ENCODE measurements at regions not wholly inside any gene's neighbourhood (a gene's known extent, or its start where the extent isn't known, plus 50 kb on each side); places are given as distances from the start of the nearest gene placed in this dataset.

DNA sequence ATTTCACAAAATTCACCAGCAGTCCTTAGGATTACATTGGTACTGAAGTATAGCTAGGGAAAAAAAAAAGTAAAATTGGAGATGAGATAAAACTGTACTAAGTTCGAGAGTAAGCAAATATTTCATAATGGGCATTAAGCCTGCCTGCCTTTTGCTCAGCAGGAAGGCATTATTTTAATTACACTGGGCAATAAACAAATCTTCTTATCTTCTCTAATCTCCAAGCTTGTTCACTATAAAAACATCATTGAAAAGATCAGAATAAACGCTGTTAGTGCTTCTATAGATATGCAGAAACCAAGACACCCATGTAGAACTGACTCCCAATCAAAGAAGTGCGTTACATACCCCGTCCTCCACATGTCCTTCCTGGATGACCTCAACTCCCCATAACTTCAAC lies 174.2 kb upstream of the CHODL start:
- no peak overlapping the region for H3K4me3 Mint-ChIP-seq (ENCODE audit: low read depth)
- intact Hi-C loops (cut with micrococcal nuclease) = no loop called here
- H3K27ac Mint-ChIP-seq = no peak overlapping the region
- H3K36me3 Mint-ChIP-seq (ENCODE audit: low read depth) = no peaks in the 10 kb centered on the region
- H3K4me1 Mint-ChIP-seq (ENCODE audit: low read depth) = no peaks in the 10 kb centered on the region
- no peak for DNase-seq (ENCODE audit: low spot score)
- peaks cover 3% of the 10 kb centered on the region for H3K9me3 Mint-ChIP-seq
- no peaks in the 10 kb centered on the region for H3K27me3 Mint-ChIP-seq (ENCODE audit: low read depth)

GRCh38 chr21:18069875-18070274 lies 174.8 kb upstream of the CHODL start:
- DNase-seq (ENCODE audit: low spot score) = no peak
- Mint-ChIP-seq H3K36me3 (ENCODE audit: low read depth) (no peaks in the 10 kb centered on the region), H3K27me3 (ENCODE audit: low read depth) (no peaks in the 10 kb centered on the region), H3K4me1 (ENCODE audit: low read depth) (no peaks in the 10 kb centered on the region), H3K9me3 (peaks cover 3% of the 10 kb centered on the region), H3K27ac (no peak overlapping the region), H3K4me3 (ENCODE audit: low read depth) (no peak overlapping the region)
- intact Hi-C loops (cut with micrococcal nuclease) = no loop called here

- Mint-ChIP-seq H3K27me3 (ENCODE audit: low read depth) (no peaks in the 10 kb centered on the region), H3K4me3 (ENCODE audit: low read depth) (no peak overlapping the region), H3K4me1 (ENCODE audit: low read depth) (no peaks in the 10 kb centered on the region), H3K36me3 (ENCODE audit: low read depth) (no peaks in the 10 kb centered on the region), H3K9me3 (peaks cover 4% of the 10 kb centered on the region), H3K27ac (no peak overlapping the region)
- intact Hi-C loops (cut with micrococcal nuclease) = no loop called here
- no peak for DNase-seq (ENCODE audit: low spot score)
These were observed 184.2 kb upstream of the CHODL start for GRCh38 chr21:18060402-18060801.

- intact Hi-C loops (cut with micrococcal nuclease) = no loop called here
- DNase-seq (ENCODE audit: low spot score) = no peak
- no peaks in the 10 kb centered on the region for H3K36me3 Mint-ChIP-seq (ENCODE audit: low read depth)
- no peak overlapping the region for H3K4me3 Mint-ChIP-seq (ENCODE audit: low read depth)
- peaks cover 4% of the 10 kb centered on the region for H3K9me3 Mint-ChIP-seq
- H3K4me1 Mint-ChIP-seq (ENCODE audit: low read depth) = no peaks in the 10 kb centered on the region
- no peaks in the 10 kb centered on the region for H3K27me3 Mint-ChIP-seq (ENCODE audit: low read depth)
- H3K27ac Mint-ChIP-seq = no peak overlapping the region
These were observed 185.8 kb upstream of the CHODL start for GRCh38 chr21:18058731-18059398.

DNA sequence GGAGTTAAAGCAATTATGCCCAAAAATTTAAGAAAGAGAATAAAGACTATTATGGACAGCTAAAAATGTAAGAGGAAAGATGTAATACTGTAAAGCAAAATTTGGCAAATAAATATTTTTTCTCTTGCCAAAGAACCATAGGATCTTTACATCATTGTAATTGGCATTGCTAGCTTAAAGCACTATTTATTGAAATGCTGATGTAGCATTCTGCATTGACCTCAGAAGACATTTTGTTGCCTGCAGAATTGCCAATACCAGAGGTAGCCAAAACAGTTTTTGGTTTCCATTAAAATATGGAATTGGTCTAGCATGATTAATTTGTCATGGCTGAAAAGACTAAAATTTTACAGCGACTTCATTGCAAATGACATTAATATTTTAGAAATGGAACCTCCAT lies 191.5 kb upstream of the CHODL start:
- Mint-ChIP-seq H3K27ac (no peak overlapping the region), H3K27me3 (ENCODE audit: low read depth) (no peaks in the 10 kb centered on the region), H3K4me3 (ENCODE audit: low read depth) (no peak overlapping the region), H3K4me1 (ENCODE audit: low read depth) (no peaks in the 10 kb centered on the region), H3K36me3 (ENCODE audit: low read depth) (no peaks in the 10 kb centered on the region), H3K9me3 (no peaks in the 10 kb centered on the region)
- intact Hi-C loops (cut with micrococcal nuclease) = no loop called here
- no peak for DNase-seq (ENCODE audit: low spot score)

GRCh38 chr21:18049461-18049860 lies 195.2 kb upstream of the CHODL start:
- Mint-ChIP-seq H3K4me1 (ENCODE audit: low read depth) (no peaks in the 10 kb centered on the region), H3K9me3 (no peaks in the 10 kb centered on the region), H3K27me3 (ENCODE audit: low read depth) (no peaks in the 10 kb centered on the region), H3K4me3 (ENCODE audit: low read depth) (no peak overlapping the region), H3K36me3 (ENCODE audit: low read depth) (no peaks in the 10 kb centered on the region), H3K27ac (no peak overlapping the region)
- no peak for DNase-seq (ENCODE audit: low spot score)
- intact Hi-C loops (cut with micrococcal nuclease) = no loop called here

GRCh38 chr21:18041012-18041411 lies 203.6 kb upstream of the CHODL start:
- H3K4me3 Mint-ChIP-seq (ENCODE audit: low read depth) = no peak overlapping the region
- intact Hi-C loops (cut with micrococcal nuclease) = no loop called here
- DNase-seq (ENCODE audit: low spot score) = no peak

GRCh38 chr21:18030248-18030647 lies 211.1 kb upstream of the C21orf91 start:
- Mint-ChIP-seq H3K4me3 (ENCODE audit: low read depth) (no peak overlapping the region), H3K4me1 (ENCODE audit: low read depth) (peaks cover 2% of the 10 kb centered on the region), H3K36me3 (ENCODE audit: low read depth) (no peaks in the 10 kb centered on the region), H3K27me3 (ENCODE audit: low read depth) (no peaks in the 10 kb centered on the region), H3K9me3 (no peaks in the 10 kb centered on the region), H3K27ac (no peak overlapping the region)
- DNase-seq (ENCODE audit: low spot score) = no peak
- intact Hi-C loops (cut with micrococcal nuclease) = no loop called here

More at GRCh38 chr21:18041012-18041411, 203.6 kb upstream of the CHODL start:
- Mint-ChIP-seq H3K36me3 (ENCODE audit: low read depth) (no peaks in the 10 kb centered on the region), H3K9me3 (no peaks in the 10 kb centered on the region), H3K27me3 (ENCODE audit: low read depth) (no peaks in the 10 kb centered on the region), H3K4me1 (ENCODE audit: low read depth) (no peaks in the 10 kb centered on the region), H3K27ac (no peak overlapping the region)

GRCh38 chr21:18026359-18026758 lies 207.2 kb upstream of the C21orf91 start:
- Mint-ChIP-seq H3K27me3 (ENCODE audit: low read depth) (no peaks in the 10 kb centered on the region), H3K27ac (no peak overlapping the region), H3K4me3 (ENCODE audit: low read depth) (no peak overlapping the region), H3K4me1 (ENCODE audit: low read depth) (peaks cover 2% of the 10 kb centered on the region), H3K36me3 (ENCODE audit: low read depth) (no peaks in the 10 kb centered on the region), H3K9me3 (no peaks in the 10 kb centered on the region)
- DNase-seq (ENCODE audit: low spot score) = no peak
- intact Hi-C loops (cut with micrococcal nuclease) = no loop called here

- no peaks in the 10 kb centered on the region for H3K27me3 Mint-ChIP-seq (ENCODE audit: low read depth)
- no peak overlapping the region for H3K27ac Mint-ChIP-seq
- intact Hi-C loops (cut with micrococcal nuclease) = no loop called here
- no peaks in the 10 kb centered on the region for H3K36me3 Mint-ChIP-seq (ENCODE audit: low read depth)
- H3K4me3 Mint-ChIP-seq (ENCODE audit: low read depth) = no peak overlapping the region
- no peaks in the 10 kb centered on the region for H3K9me3 Mint-ChIP-seq
- DNase-seq (ENCODE audit: low spot score) = no peak
- H3K4me1 Mint-ChIP-seq (ENCODE audit: low read depth) = no peaks in the 10 kb centered on the region
These were observed 204.6 kb upstream of the C21orf91 start for GRCh38 chr21:18023711-18024110.

GRCh38 chr21:18023157-18023556 lies 204.0 kb upstream of the C21orf91 start:
- H3K4me3 Mint-ChIP-seq (ENCODE audit: low read depth) = no peak overlapping the region
- no peaks in the 10 kb centered on the region for H3K27me3 Mint-ChIP-seq (ENCODE audit: low read depth)
- no peaks in the 10 kb centered on the region for H3K9me3 Mint-ChIP-seq
- no peaks in the 10 kb centered on the region for H3K4me1 Mint-ChIP-seq (ENCODE audit: low read depth)
- no peak overlapping the region for H3K27ac Mint-ChIP-seq
- intact Hi-C loops (cut with micrococcal nuclease) = no loop called here
- no peaks in the 10 kb centered on the region for H3K36me3 Mint-ChIP-seq (ENCODE audit: low read depth)
- no peak for DNase-seq (ENCODE audit: low spot score)

DNA sequence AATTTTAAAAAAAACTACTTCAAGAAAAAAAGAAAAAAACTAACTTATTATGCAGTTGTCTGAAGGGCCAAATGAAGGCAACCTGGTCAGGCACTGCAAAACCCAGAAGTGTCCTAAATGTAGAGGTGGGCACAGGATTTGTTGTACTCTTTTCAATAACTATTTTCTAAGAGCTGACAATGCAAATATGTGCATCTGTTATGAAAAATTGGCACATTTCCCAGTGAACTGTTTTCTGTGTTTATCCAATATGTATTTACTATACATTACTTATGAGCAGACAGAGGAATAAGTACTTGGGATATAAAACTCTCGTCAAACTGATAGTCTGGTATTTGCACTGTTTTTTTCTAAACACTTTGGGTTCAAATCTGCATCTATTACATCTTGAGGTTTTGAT lies 188.0 kb upstream of the C21orf91 start:
- Mint-ChIP-seq H3K4me1 (ENCODE audit: low read depth) (no peaks in the 10 kb centered on the region), H3K4me3 (ENCODE audit: low read depth) (no peak overlapping the region), H3K9me3 (no peaks in the 10 kb centered on the region), H3K27ac (no peak overlapping the region), H3K36me3 (ENCODE audit: low read depth) (no peaks in the 10 kb centered on the region), H3K27me3 (ENCODE audit: low read depth) (no peaks in the 10 kb centered on the region)
- intact Hi-C loops (cut with micrococcal nuclease) = no loop called here
- DNase-seq (ENCODE audit: low spot score) = no peak

DNA sequence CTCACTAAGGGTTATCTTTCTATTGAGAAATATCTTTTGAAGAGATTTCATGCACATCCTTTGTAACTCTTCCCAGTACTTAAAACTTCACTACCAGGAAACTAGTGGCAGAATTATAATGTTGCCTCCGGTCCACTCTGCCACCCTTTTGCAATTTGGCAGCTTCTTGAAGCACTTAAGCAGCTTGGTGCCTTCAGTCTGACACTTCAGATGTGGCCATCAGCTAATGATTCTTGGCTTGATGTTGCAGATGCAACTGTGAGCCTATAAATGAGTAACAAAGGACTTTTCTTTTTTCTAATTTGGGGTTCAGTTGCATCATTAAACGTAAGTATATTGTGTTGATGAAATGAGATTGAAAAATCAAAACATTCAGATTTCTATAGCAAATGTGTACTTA lies 187.5 kb upstream of the C21orf91 start:
- no peak overlapping the region for H3K27ac Mint-ChIP-seq
- H3K27me3 Mint-ChIP-seq (ENCODE audit: low read depth) = no peaks in the 10 kb centered on the region
- no peaks in the 10 kb centered on the region for H3K4me1 Mint-ChIP-seq (ENCODE audit: low read depth)
- intact Hi-C loops (cut with micrococcal nuclease) = no loop called here
- no peak for DNase-seq (ENCODE audit: low spot score)
- no peak overlapping the region for H3K4me3 Mint-ChIP-seq (ENCODE audit: low read depth)
- no peaks in the 10 kb centered on the region for H3K36me3 Mint-ChIP-seq (ENCODE audit: low read depth)
- no peaks in the 10 kb centered on the region for H3K9me3 Mint-ChIP-seq

- Mint-ChIP-seq H3K27ac (no peak overlapping the region), H3K9me3 (peaks cover 4% of the 10 kb centered on the region), H3K4me1 (ENCODE audit: low read depth) (no peaks in the 10 kb centered on the region), H3K27me3 (ENCODE audit: low read depth) (no peaks in the 10 kb centered on the region), H3K4me3 (ENCODE audit: low read depth) (no peak overlapping the region), H3K36me3 (ENCODE audit: low read depth) (no peaks in the 10 kb centered on the region)
- DNase-seq (ENCODE audit: low spot score) = no peak
- intact Hi-C loops (cut with micrococcal nuclease) = no loop called here
These were observed 183.2 kb upstream of the C21orf91 start for GRCh38 chr21:18002393-18002792.
